ENCODE measurements at regions not wholly inside any gene's neighbourhood (a gene's known extent, or its start where the extent isn't known, plus 50 kb on each side); places are given as distances from the start of the nearest gene placed in this dataset.
"Not testable (repeated sequence)": the region's sequence is repeated elsewhere in the genome, so short reads cannot be mapped to it uniquely, and the experiment has no call there.

GRCh38 chr14:38367922-38368321 is 112.0 kb upstream of the CLEC14A start:
- H3K27me3 ChIP-seq (ENCODE audit: control insufficient read depth in 1 of 2, insufficient read depth in 2 of 2, low read length in 1 of 2): no peaks in the 10 kb centered on the region
- intact Hi-C loops (cut with DNase I): no loop called here
- no peaks in the 10 kb centered on the region for H3K4me1 ChIP-seq (ENCODE audit: control insufficient read depth in 1 of 2, insufficient read depth in 2 of 2, low read length in 2 of 2)
- 74 to 77% methylated on average over 4 of the region's 4 CpGs for WGBS, 2 donors
- H3K27ac ChIP-seq (ENCODE audit: low read depth in 1 of 2, low read length in 2 of 2): no peak overlapping the region
- ATAC-seq (ENCODE audit: low FRiP score) (no peak), DNase-seq (no peak)
- no peak overlapping the region for H3K4me3 ChIP-seq (ENCODE audit: low read length in 2 of 2)
- H3K36me3 ChIP-seq (ENCODE audit: control insufficient read depth in 1 of 2, insufficient read depth in 2 of 2, low read length in 1 of 2): no peaks in the 10 kb centered on the region
- no peaks in the 10 kb centered on the region for H3K9me3 ChIP-seq (ENCODE audit: control insufficient read depth, low read length)

- H3K4me3 ChIP-seq (ENCODE audit: low read length in 2 of 2): no peak overlapping the region
- no peaks in the 10 kb centered on the region for H3K4me1 ChIP-seq (ENCODE audit: control insufficient read depth in 1 of 2, insufficient read depth in 2 of 2, low read length in 2 of 2)
- no peak for ATAC-seq (ENCODE audit: low FRiP score)
- intact Hi-C loops (cut with DNase I): no loop called here
- H3K27me3 ChIP-seq (ENCODE audit: control insufficient read depth in 1 of 2, insufficient read depth in 2 of 2, low read length in 1 of 2): no peaks in the 10 kb centered on the region
- WGBS, 2 donors: 90 to 96% methylated on average over 3 of the region's 3 CpGs
- no peak for DNase-seq
- no peaks in the 10 kb centered on the region for H3K9me3 ChIP-seq (ENCODE audit: control insufficient read depth, low read length)
- no peaks in the 10 kb centered on the region for H3K36me3 ChIP-seq (ENCODE audit: control insufficient read depth in 1 of 2, insufficient read depth in 2 of 2, low read length in 1 of 2)
- H3K27ac ChIP-seq (ENCODE audit: low read depth in 1 of 2, low read length in 2 of 2): no peak overlapping the region
Observed at GRCh38 chr14:38366374-38366773, 110.5 kb upstream of the CLEC14A start.

- H3K4me1 ChIP-seq (ENCODE audit: control insufficient read depth in 1 of 2, insufficient read depth in 2 of 2, low read length in 2 of 2): no peaks in the 10 kb centered on the region
- H3K36me3 ChIP-seq (ENCODE audit: control insufficient read depth in 1 of 2, insufficient read depth in 2 of 2, low read length in 1 of 2): no peaks in the 10 kb centered on the region
- intact Hi-C loops (cut with DNase I): no loop called here
- H3K27me3 ChIP-seq (ENCODE audit: control insufficient read depth in 1 of 2, insufficient read depth in 2 of 2, low read length in 1 of 2): no peaks in the 10 kb centered on the region
- WGBS, 2 donors: 88 to 94% methylated on average over 6 of the region's 6 CpGs
- DNase-seq: no peak
- no peaks in the 10 kb centered on the region for H3K9me3 ChIP-seq (ENCODE audit: control insufficient read depth, low read length)
- H3K4me3 ChIP-seq (ENCODE audit: low read length in 2 of 2): no peak overlapping the region
- no peak overlapping the region for H3K27ac ChIP-seq (ENCODE audit: low read depth in 1 of 2, low read length in 2 of 2)
- no peak for ATAC-seq (ENCODE audit: low FRiP score)
Observed at GRCh38 chr14:38363217-38363616, 107.3 kb upstream of the CLEC14A start.

GRCh38 chr14:38357557-38357956 is 101.7 kb upstream of the CLEC14A start:
- intact Hi-C loops (cut with DNase I): no loop called here

GRCh38 chr14:38355473-38355872 is 99.6 kb upstream of the CLEC14A start:
- DNase-seq; H3K27me3 ChIP-seq (ENCODE audit: control insufficient read depth in 1 of 2, insufficient read depth in 2 of 2, low read length in 1 of 2); ATAC-seq (ENCODE audit: low FRiP score); H3K36me3 ChIP-seq (ENCODE audit: control insufficient read depth in 1 of 2, insufficient read depth in 2 of 2, low read length in 1 of 2); H3K4me3 ChIP-seq (ENCODE audit: low read length in 2 of 2); H3K9me3 ChIP-seq (ENCODE audit: control insufficient read depth, low read length); H3K4me1 ChIP-seq (ENCODE audit: control insufficient read depth in 1 of 2, insufficient read depth in 2 of 2, low read length in 2 of 2); intact Hi-C loops (cut with DNase I); H3K27ac ChIP-seq (ENCODE audit: low read depth in 1 of 2, low read length in 2 of 2): not testable (repeated sequence)
- WGBS, 2 donors: 70 to 74% methylated on average over 2 of the region's 2 CpGs

More at GRCh38 chr14:38357557-38357956, 101.7 kb upstream of the CLEC14A start:
- Histone ChIP-seq H3K9me3 (ENCODE audit: control insufficient read depth, low read length) (no peaks in the 10 kb centered on the region), H3K27ac (ENCODE audit: low read depth in 1 of 2, low read length in 2 of 2) (no peak overlapping the region), H3K36me3 (ENCODE audit: control insufficient read depth in 1 of 2, insufficient read depth in 2 of 2, low read length in 1 of 2) (no peaks in the 10 kb centered on the region), H3K27me3 (ENCODE audit: control insufficient read depth in 1 of 2, insufficient read depth in 2 of 2, low read length in 1 of 2) (no peaks in the 10 kb centered on the region), H3K4me1 (ENCODE audit: control insufficient read depth in 1 of 2, insufficient read depth in 2 of 2, low read length in 2 of 2) (no peaks in the 10 kb centered on the region), H3K4me3 (ENCODE audit: low read length in 2 of 2) (no peak overlapping the region)
- ATAC-seq (ENCODE audit: low FRiP score) (no peak), DNase-seq (no peak)
- WGBS, 2 donors: 0 to 4% methylated on average over 1 of the region's 1 CpG

GRCh38 chr14:38350102-38350501 is 94.2 kb upstream of the CLEC14A start:
- ATAC-seq (ENCODE audit: low FRiP score) (no peak), DNase-seq (no peak)
- intact Hi-C loops (cut with DNase I): no loop called here
- no peaks in the 10 kb centered on the region for H3K27me3 ChIP-seq (ENCODE audit: control insufficient read depth in 1 of 2, insufficient read depth in 2 of 2, low read length in 1 of 2)
- H3K9me3 ChIP-seq (ENCODE audit: control insufficient read depth, low read length): no peaks in the 10 kb centered on the region
- 68 to 80% methylated on average over 1 of the region's 1 CpG for WGBS, 2 donors
- H3K27ac ChIP-seq (ENCODE audit: low read depth in 1 of 2, low read length in 2 of 2): no peak overlapping the region
- H3K4me3 ChIP-seq (ENCODE audit: low read length in 2 of 2): no peak overlapping the region
- H3K36me3 ChIP-seq (ENCODE audit: control insufficient read depth in 1 of 2, insufficient read depth in 2 of 2, low read length in 1 of 2): no peaks in the 10 kb centered on the region
- H3K4me1 ChIP-seq (ENCODE audit: control insufficient read depth in 1 of 2, insufficient read depth in 2 of 2, low read length in 2 of 2): no peaks in the 10 kb centered on the region

- Histone ChIP-seq H3K27ac (ENCODE audit: low read depth in 1 of 2, low read length in 2 of 2) (no peak overlapping the region), H3K4me3 (ENCODE audit: low read length in 2 of 2) (no peak overlapping the region), H3K27me3 (ENCODE audit: control insufficient read depth in 1 of 2, insufficient read depth in 2 of 2, low read length in 1 of 2) (no peaks in the 10 kb centered on the region), H3K9me3 (ENCODE audit: control insufficient read depth, low read length) (peaks cover 2% of the 10 kb centered on the region), H3K36me3 (ENCODE audit: control insufficient read depth in 1 of 2, insufficient read depth in 2 of 2, low read length in 1 of 2) (no peaks in the 10 kb centered on the region), H3K4me1 (ENCODE audit: control insufficient read depth in 1 of 2, insufficient read depth in 2 of 2, low read length in 2 of 2) (no peaks in the 10 kb centered on the region)
- ATAC-seq (ENCODE audit: low FRiP score) (no peak), DNase-seq (no peak)
- intact Hi-C loops (cut with DNase I): no loop called here
Observed at GRCh38 chr14:38342803-38343202, 86.9 kb upstream of the CLEC14A start.

- no peak for ATAC-seq (ENCODE audit: low FRiP score)
- intact Hi-C loops (cut with DNase I): no loop called here
- 87 to 88% methylated on average over 1 of the region's 1 CpG for WGBS, 2 donors
Observed at GRCh38 chr14:38339696-38340095, 83.8 kb upstream of the CLEC14A start.

GRCh38 chr14:38336298-38336697 is 80.4 kb upstream of the CLEC14A start:
- no peaks in the 10 kb centered on the region for H3K9me3 ChIP-seq (ENCODE audit: control insufficient read depth, low read length)
- no peaks in the 10 kb centered on the region for H3K36me3 ChIP-seq (ENCODE audit: control insufficient read depth in 1 of 2, insufficient read depth in 2 of 2, low read length in 1 of 2)
- ATAC-seq (ENCODE audit: low FRiP score) (no peak), DNase-seq (no peak)
- intact Hi-C loops (cut with DNase I): no loop called here
- H3K4me1 ChIP-seq (ENCODE audit: control insufficient read depth in 1 of 2, insufficient read depth in 2 of 2, low read length in 2 of 2): no peaks in the 10 kb centered on the region
- no peak overlapping the region for H3K4me3 ChIP-seq (ENCODE audit: low read length in 2 of 2)
- no peak overlapping the region for H3K27ac ChIP-seq (ENCODE audit: low read depth in 1 of 2, low read length in 2 of 2)
- no peaks in the 10 kb centered on the region for H3K27me3 ChIP-seq (ENCODE audit: control insufficient read depth in 1 of 2, insufficient read depth in 2 of 2, low read length in 1 of 2)

More at GRCh38 chr14:38339696-38340095, 83.8 kb upstream of the CLEC14A start:
- no peak overlapping the region for H3K27ac ChIP-seq (ENCODE audit: low read depth in 1 of 2, low read length in 2 of 2)
- DNase-seq: no peak
- H3K27me3 ChIP-seq (ENCODE audit: control insufficient read depth in 1 of 2, insufficient read depth in 2 of 2, low read length in 1 of 2): no peaks in the 10 kb centered on the region
- H3K4me3 ChIP-seq (ENCODE audit: low read length in 2 of 2): no peak overlapping the region
- peaks cover 2% of the 10 kb centered on the region for H3K9me3 ChIP-seq (ENCODE audit: control insufficient read depth, low read length)
- H3K4me1 ChIP-seq (ENCODE audit: control insufficient read depth in 1 of 2, insufficient read depth in 2 of 2, low read length in 2 of 2): no peaks in the 10 kb centered on the region
- H3K36me3 ChIP-seq (ENCODE audit: control insufficient read depth in 1 of 2, insufficient read depth in 2 of 2, low read length in 1 of 2): no peaks in the 10 kb centered on the region

Measured in aorta (tissue), 5 donors.